Activated CD4-positive, alpha-beta T cell treated with anti-CD3 and anti-CD28 coated beads, Interleukin-2, amount 50 U/mL, for 4 hours (primary cell): ENCODE measurements at regions not wholly inside any gene's neighbourhood (a gene's known extent, or its start where the extent isn't known, plus 50 kb on each side); places are given as distances from the start of the nearest gene placed in this dataset.
A peak's percentile ranks its signal among the peaks of the same experiment; 100 is the strongest.
"Not testable (repeated sequence)": the region's sequence is repeated elsewhere in the genome, so short reads cannot be mapped to it uniquely, and the experiment has no call there.

Experiments
- DNase-seq, 2 experiments: peaks; one replicate each; pipeline ENCODE4 v3.0.0-alpha.2; 2020

DNA sequence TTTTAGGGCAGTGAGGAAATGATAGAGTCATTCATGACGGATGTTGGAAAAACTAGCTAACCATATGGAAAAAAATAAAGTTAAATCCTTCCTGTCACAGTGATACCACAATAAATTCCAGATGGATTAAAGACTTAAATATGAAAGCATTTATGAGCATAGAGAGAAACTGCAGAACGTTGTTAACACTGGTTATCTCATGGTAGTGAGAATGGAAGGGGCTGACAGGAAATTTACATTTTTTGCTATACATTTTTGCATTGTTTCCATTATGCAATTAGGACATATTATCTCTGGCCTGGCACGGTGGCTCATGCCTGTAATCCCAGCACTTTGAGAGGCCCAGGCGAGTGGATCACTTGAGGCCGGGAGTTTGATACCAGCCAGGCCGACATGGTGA lies 130.5 kb upstream of the VOPP1 start:
- not testable (repeated sequence) for DNase-seq

DNA sequence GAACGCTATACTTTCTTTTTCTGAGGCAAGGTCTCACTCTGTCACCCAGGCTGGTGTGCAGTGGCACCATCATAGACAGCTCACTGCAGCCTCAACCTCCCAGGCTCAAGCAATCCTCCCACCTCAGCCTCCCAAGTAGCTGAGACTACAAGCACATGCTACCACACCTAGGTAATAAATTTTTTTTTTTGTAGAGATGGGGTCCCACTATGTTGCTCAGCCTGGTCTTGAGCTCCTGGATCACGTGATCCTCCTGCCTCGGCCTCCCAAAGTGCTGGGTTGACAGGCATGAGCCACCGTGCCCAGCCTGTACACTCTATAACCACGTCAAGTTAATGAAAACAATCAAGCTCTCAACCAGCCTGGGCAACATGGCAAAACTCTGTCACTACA lies 127.1 kb upstream of the VOPP1 start:
- not testable (repeated sequence) for DNase-seq

DNA sequence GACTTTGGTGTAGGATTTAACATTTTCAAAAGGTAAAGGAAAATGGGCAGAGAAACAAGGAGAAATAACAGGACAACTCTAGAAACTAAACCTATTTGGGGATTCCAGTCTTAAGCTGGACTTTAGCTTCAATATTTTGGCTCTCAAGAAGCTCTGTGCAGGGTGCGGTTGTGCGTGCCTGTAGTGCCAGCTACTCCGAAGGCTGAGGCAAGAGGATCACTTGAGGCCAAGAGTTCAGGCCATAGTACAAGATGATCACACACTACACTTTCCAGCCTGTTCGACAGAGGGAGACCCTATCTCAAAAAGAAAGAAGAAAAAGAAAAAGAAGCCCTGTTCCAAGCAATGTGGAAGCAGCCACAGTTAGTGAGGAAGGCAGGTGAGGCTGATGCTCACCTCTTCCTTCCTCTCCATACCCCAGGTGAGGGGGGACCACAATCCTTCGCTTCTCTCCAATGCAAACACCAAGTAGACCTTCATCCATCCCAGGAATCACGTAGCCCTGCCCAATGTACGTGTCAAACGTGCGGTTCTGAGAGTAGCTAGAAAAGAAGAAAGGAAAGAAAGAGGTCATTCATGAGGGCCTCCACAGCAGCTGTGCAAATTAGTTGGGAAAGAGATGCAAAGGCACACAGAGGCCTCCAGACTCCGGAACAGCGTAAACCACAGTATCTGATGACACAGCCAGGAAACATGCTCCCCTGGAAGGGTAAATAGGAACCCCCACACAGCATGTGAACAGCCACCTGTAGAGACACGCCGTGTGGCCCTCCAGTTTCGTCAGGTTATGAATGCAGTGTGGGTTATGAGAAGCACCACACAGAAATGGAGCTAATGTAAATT lies 126.5 kb upstream of the VOPP1 start:
- not testable (repeated sequence) for DNase-seq

DNA sequence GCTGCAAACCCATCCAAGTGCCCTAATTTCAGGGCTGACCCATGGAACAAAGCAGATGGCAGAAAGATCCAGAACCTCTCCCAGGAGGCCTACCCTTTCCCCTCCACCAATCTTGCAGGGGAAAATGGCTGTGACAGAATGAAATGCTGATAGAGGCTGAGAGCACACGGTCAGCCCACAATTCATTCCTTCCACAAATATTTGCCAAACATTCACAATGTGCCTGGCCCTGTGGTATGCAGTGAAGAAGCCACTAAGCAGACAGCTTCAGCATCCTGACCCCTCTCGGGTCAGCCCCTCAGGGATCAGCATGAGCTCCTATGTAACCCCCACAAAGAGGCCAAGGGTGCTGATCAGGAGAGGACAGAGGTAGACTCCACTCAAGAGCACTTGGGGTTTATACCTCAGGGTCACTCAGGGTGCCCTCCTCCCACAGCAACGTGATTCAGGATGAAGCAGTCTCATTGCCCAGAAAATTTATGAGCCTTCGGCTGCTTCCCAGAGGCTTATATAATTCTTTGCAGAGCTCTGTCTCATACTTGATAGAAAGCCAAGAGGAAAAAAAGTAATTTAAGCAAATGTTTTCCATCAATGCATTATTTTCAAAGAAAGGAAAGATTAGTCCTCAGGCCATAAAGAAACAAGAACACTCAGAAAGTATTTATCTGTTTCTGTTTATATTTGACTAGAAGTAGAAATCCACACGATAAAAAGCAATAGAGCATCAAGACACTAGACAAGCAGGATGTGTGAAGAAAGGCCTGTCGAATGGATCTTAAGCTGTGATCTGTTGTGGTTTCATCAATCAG lies 123.8 kb upstream of the VOPP1 start:
- not testable (repeated sequence) for DNase-seq

DNA sequence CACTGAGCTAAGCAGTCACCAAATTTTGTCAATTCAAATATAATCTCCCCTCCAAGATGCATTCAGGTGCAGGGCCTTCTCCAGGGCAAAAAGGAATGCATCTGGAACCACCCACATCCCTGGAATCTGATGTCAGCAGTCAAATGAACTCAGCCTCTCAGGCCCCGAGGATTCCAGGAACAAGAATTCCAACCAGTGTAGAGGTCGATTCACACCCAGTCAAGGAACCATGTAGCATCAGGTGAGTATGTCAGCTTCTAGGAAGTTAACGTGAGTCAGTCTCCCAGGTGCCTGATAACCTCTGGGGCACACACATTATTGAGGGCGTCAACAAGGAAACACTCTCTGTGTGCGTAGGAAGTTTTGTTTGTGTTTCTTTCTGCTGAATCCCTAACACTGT lies 122.2 kb upstream of the VOPP1 start:
- not testable (repeated sequence) for DNase-seq

DNA sequence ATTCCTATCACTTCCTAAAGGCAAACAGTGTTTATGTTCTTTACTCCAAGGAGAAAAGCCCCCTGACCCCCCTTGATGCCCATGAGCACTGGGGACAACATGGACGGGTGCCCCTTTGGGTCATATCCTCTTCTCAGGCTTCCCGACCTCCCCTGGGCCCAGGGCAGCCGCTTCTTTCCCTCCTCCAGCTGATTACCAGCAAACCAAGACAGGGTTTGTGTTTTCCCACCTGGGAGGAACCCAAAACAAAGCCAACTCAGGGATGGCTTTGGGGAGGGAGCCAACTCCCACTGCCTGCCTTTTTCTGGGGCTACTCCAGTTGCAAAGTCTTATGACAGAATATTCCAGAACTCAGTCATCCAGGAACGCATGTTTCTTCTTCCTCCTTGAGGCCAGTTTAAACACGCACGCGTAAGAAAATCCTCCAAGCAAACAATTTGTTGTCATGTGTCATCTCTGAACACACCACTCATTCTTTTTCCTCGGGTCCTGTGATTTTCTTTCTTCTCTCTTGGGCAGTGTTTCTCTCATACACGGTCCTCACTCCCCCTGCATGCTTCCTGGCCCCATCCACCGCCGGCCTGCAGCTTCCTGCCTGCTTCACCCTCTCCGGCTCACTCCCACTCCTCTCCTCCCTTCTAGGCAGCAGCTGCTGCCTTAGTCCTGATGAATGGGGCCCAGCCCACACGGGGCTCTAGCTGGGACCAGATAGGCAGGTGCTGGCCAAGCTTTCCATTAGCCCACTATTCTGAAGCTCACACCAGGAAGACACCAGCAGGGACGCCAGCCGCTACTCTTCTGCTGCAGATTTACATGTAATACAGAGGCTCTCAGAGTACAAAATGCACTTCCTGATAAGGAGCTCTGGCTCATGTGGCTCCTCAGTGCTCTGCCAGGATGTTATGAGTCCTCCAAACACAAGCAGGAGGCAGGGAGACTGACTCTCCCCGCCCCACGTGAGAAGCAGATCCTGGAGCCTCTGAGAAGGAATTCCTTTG lies 116.7 kb upstream of the VOPP1 start:
- not testable (repeated sequence) for DNase-seq

DNA sequence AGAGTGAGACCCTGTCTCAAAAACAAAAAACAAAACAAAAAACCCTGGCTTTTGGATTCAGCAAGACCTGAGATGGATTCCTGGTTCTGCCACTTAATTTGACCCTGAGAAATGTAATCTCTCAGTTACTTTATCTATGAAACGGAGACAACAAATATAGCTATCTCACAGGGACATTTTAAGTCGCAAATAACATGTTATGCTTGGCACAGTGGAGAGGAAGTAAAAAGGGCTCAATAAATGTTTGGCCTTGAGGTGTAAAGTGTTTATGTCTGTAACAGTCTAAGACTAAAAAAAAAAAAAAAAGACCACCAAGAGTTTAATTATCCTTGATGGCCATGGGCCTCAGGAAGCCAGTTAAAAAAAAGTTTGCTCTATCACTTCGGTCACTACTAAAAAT lies 116.0 kb upstream of the VOPP1 start:
- DNase-seq: not testable (repeated sequence)

DNA sequence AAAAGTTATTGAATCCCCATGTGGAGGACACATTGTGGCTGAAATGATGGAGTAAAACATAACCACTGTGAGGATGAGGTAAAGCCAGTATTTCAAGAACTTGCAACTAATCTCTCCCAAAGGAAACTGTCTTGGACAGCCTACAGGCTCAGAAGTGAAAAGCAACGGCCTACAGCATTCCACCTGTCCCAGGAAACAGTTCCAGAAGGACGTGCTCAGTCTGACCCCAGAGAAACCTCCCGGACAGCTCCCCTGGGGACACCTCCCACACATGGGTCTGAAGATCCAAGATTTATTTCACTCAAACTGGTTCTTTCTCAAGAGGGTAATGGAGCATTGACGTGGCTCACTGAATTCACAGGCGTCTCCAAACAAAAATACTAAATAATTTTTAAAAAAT lies 115.0 kb upstream of the VOPP1 start:
- DNase-seq: not testable (repeated sequence)

DNA sequence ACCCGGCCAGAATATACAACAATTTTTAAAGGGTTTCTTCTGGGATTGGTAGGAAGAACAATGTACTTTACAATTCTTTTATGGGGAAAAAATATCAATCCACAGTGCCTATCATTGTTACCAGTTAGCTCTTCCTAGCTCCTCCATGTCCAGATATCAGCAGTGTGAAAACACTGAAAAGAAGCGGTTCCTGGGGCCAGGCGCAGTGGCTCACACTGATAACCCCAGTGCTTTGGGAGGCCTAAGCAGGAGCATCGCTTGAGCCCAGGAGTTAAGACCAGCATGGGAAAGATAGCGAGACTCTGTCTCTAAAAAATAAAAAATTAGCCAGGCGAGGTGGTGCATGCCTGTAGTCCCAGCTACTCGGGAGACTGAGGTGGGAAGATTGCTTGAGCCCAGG lies 114.5 kb upstream of the VOPP1 start:
- not testable (repeated sequence) for DNase-seq

DNA sequence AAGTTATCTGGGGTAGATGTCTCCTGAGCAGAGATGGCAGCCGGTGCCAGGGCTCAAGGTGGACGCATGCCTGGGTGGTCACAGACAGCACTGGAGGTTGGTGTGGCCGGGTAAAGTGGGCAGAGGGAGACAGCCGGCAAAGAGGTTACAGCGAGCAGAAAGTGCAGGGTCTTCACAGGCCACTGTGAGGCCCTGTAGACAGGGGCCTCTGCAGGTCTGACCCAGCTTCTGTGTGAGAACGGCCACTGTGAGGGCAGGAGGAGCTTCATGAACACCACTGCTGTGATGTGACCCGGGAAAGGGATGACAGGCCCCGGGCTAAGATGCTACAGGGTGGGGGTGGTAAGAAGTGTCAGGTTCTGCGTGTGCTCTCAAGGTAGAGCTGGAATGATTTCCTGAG lies 111.2 kb upstream of the VOPP1 start:
- not testable (repeated sequence) for DNase-seq

DNA sequence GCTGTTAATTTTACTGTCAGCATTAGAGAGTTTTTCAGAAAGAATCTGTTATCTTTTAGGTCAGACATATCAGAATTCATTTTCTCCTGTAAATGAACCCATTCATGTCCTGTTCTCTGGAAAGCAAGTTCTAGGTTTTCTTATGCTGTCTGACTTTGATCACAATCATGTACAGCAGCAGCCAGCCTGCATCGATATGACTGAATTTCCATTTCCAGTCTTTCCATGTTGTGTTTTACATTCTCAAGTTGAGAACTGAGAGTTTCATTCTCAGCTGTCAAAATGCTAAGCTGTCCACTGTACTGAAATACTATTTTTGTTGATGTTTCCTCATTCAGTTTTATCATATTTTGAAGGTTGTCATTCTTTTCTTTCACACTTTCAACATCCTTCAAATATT lies 103.3 kb upstream of the VOPP1 start:
- not testable (repeated sequence) for DNase-seq

DNA sequence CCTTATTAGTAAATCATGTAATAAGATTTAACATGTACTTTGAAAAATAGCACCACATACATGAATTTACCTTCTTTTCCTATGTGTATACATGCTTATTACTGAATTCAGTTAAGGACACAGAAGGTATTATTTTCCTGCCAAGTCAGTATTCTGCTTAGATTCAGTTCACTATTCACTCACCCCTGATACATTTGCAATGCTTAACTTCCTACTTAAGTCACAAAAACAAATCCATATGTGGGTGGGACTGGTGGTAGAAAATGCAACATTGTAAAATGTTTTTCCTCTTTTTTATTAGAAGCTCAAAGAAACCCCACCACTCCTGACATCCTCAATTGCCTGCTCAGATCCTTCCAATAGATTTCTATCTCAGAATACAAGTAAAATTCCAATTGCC lies 101.2 kb upstream of the VOPP1 start:
- DNase-seq: not testable (repeated sequence)

DNA sequence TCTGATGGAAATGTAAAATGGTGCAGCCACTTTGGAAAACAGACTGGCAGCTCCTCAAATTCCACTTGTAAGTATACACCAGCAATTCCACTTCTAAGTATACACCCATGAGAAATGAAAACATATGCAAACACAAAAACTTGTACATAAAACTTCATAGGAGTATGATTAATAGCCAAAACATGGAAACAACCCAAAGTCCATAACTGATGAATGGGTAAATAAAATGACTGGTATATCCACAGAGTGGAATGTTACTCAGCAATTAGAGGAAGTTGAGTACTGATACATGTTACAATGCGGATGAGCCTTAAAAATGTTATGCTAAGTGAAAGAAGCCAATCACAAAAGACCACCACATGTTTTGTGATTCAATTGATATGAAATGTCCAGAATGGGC lies 99.8 kb upstream of the VOPP1 start:
- DNase-seq: not testable (repeated sequence)

DNA sequence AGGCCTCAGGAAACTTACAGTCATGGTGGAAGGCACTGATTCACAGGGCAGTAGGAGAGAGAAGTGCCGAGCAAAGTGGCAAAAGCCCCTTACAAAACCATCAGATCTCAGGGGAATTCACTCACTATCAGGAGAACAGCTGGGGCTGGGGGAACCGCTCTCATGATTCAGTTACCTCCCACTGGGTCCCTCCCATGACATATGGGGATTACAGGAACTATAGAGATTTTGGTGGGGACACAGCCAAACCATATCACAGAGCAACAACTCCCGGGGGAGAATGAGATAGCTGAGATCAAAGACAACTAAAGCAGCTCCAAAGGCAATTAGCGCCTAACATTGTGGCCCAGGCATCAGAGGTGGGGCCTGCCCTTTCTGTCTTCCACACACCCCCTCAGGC lies 85.4 kb upstream of the VOPP1 start:
- DNase-seq: no peak

DNA sequence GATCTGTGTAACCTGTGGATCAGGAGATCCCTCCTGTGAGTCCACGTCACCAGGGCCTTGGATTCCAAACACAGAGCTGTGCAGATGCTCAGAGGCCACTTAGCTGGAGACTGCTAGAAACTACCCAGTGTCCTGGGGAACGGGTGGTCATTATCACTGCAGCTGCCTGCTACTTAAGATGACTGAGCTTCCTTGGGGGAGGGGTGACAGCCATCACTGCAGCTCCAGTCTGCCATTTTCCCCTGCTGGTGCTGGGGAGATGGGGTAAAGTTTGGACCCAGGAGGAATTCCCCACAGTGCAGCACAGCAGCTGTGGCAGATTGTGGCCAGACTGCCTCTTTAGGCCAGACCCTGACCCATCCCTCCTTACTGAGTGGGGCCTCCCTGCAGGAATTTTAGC lies 78.8 kb upstream of the VOPP1 start:
- no peak for DNase-seq

DNA sequence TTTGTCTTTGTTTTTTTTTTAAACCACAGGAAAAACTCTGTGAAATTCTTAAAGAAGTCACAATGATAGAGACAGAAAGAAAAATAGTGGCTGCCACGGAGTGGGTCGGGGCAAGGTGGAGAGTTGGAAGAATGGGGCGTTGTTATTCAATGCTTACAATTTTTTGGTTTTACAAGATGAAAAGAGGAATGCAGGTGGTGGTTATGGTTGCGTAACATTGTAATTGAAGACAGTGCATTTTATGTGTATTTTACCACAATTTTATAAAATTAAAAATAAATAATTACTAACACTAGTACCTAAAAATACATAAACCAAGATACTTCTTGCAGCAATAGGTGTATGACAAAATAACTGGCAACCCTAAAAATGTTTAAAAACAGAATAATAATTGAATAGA lies 76.9 kb upstream of the VOPP1 start:
- DNase-seq: no peak

DNA sequence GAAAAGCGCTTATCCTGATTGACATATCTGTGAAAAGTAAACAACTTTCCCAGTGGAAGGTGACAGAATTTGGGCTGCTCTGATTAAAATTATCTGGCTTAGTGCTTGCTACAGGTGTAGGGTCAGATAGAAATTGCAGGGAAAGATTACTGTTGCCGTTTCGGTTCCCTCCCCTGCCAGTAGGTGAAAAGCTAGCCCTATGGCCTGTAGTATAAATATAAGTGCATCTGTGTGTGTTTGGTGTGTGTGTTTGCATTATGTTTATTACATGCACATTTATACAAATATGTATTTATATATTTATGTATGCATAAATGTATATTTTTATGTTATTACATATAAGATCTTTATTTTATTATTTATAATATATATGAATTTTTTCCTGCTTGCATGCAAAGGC lies 72.3 kb upstream of the VOPP1 start:
- DNase-seq: no peak

DNA sequence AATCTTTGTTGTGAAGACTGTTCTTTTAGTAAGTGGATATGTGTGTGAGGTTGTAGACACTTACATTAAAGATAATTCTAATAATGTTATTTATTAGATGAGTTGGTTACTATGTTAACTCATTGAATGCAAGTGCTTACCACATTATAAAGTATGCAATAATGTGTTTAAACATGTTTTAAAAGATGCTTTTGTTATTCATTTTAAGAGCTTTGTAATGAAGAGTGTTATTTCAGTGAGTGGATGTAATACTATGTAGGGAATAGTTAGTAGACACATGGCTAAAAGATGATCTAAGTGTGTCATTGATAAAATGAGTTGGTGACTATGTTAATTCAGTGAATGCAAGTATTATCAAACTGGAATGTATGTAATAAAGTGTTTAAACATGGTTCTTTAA lies 70.0 kb upstream of the VOPP1 start:
- DNase-seq: no peak

DNA sequence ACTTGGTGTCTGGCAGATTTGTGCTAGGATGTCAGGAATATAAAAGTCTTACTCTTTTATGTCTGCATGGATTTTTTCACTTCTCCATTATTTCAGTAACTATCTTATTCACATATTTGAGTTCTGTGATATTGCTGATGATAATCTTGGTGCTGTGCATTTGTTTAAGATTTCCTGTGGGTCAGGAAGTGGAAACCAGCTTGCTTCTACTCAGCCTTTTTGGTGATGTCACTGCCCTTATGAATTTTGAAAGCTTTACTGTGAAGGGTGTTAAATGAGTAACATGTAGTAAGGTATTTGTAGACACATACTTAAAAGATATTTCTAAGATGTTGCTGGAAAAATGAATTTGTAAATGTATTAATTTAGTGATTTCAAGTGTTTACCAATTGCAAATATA lies 69.5 kb upstream of the VOPP1 start:
- DNase-seq: no peak

DNA sequence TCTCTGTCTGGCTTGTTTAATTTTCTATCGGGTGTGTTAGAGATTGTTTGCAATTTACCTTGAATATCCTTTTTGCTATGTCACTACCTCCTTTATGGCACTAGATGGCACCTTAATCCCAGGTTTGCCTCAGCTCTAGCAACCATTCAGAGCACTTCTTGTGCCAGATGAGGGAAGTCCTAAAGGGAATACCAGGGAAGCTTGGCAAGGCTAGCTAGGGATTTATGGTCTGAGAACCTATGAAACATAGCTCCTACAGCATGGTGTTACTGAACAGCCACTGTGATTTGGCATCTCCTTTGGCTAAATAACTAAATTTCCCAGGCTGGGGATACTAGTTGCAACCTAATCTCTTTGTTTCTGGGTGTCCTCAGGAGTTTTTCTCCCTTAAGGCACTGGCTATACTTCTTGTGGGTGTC lies 69.0 kb upstream of the VOPP1 start:
- peak in 1 of 2 experiments; percentile 3 for DNase-seq

DNA sequence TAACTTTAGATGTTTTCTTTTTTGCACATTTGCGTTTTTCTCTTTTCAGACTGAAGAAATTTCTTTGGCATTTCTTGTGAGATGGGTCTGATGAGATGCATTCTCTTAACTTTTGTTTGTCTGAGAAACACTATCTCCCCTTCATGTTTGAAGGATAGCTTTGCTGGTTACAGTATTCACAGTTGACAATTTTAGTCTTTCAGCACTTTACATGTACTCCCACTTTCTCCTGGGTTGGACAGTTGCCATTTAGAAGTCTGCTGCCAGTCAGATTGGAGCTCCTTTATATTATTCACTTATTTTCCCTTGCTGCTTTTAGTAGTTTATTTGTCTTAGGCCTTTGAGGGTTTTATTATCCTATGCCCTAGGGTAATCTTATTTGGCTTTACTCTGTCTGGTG lies 67.3 kb upstream of the VOPP1 start:
- DNase-seq: no peak

DNA sequence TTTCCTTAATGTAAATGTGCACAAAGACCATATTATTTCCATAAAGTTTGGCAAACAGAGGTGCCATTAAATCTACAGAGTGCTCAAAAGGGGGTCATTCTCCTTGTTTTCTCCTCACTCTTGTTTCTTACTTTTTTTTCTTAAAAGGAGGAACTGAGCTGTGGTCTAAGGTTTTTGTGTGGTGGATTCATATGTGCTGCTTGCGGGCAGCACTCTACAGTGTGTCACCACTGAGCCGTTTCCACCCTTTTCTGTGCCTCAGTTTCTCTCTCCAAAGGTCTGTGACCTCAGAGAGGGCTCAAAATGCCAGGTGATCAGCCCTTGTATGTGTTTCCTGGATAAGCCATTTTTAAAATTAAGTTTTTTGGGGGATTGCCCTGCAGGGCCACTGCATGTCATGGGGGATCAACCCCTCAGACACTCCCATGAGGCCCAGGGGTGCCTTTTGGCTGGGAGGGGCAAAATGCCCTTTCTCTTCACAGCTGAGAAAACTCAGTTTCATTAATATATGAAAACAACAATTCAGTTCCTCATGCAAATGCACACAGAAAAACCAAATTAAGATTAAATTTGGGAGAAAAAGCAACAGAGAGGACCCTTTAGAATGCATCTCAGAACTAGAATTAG lies 56.9 kb upstream of the VOPP1 start:
- no peak for DNase-seq
